ENCODE measurements at regions not wholly inside any gene's neighbourhood (a gene's known extent, or its start where the extent isn't known, plus 50 kb on each side); places are given as distances from the start of the nearest gene placed in this dataset.
"Not testable (repeated sequence)": the region's sequence is repeated elsewhere in the genome, so short reads cannot be mapped to it uniquely, and the experiment has no call there.

DNA sequence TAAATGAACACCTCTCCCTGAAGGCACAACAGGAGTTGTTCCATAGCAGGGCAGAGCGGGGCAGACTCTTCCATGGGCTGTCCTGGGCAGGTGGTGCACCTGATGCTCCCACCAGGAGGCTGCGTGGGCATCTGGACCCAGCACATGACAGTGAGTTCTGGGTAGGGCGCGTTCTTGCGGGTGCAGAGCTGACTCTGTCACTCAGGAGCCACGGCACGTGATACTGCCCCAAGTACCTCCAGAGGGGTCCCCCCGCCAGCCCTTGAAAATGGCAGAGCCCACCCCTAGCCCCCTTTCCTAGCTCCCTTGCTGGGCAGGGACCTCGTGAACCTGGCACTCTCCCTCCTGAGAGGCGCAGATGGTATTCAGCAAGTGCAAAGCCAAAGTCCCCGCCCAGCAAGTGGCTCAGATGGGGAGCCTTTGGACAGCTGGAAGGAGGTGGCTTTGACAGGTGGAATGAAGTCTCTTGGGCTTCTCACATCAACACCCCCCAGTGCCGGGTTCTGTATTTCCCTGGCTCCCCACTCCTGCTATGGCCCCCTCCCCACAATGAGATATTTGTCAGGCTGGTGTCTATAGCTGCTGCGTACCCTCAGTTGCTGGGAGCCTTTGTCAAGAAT is 172.1 kb downstream of the TBC1D2B start:
- no peaks in the 10 kb centered on the region for H3K9me3 ChIP-seq (ENCODE audit: control insufficient read depth in 4 of 4, insufficient read depth in 3 of 4, low read length in 3 of 4)
- H3K27me3 ChIP-seq (ENCODE audit: control insufficient read depth in 3 of 3, insufficient read depth in 3 of 3, low read length in 2 of 3): no peaks in the 10 kb centered on the region
- H3K4me1 ChIP-seq (ENCODE audit: control insufficient read depth in 5 of 5, insufficient read depth in 5 of 5, low read length in 5 of 5): no peaks in the 10 kb centered on the region
- no peak for ATAC-seq (ENCODE audit: insufficient read depth, low FRiP score)
- H3K27ac ChIP-seq (ENCODE audit: low read depth in 1 of 2, low read length in 1 of 2): no peak overlapping the region
- no peak for DNase-seq
- TF ChIP-seq, protein P1, sequence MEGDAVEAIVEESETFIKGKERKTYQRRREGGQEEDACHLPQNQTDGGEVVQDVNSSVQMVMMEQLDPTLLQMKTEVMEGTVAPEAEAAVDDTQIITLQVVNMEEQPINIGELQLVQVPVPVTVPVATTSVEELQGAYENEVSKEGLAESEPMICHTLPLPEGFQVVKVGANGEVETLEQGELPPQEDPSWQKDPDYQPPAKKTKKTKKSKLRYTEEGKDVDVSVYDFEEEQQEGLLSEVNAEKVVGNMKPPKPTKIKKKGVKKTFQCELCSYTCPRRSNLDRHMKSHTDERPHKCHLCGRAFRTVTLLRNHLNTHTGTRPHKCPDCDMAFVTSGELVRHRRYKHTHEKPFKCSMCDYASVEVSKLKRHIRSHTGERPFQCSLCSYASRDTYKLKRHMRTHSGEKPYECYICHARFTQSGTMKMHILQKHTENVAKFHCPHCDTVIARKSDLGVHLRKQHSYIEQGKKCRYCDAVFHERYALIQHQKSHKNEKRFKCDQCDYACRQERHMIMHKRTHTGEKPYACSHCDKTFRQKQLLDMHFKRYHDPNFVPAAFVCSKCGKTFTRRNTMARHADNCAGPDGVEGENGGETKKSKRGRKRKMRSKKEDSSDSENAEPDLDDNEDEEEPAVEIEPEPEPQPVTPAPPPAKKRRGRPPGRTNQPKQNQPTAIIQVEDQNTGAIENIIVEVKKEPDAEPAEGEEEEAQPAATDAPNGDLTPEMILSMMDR (IDR thresholded peaks at IDR 0.05; ENCODE audit: control extremely low read depth, extremely low read depth): no peak
- 83 to 90% methylated on average over 13 of the region's 13 CpGs for WGBS, 2 donors
- no peak overlapping the region for H3K4me3 ChIP-seq
- H3K9ac ChIP-seq (ENCODE audit: insufficient read depth in 1 of 2, low read length in 2 of 2): no peak overlapping the region
- H3K36me3 ChIP-seq (ENCODE audit: control insufficient read depth in 4 of 4, insufficient read depth in 4 of 4, low read length in 4 of 4): no peaks in the 10 kb centered on the region

DNA sequence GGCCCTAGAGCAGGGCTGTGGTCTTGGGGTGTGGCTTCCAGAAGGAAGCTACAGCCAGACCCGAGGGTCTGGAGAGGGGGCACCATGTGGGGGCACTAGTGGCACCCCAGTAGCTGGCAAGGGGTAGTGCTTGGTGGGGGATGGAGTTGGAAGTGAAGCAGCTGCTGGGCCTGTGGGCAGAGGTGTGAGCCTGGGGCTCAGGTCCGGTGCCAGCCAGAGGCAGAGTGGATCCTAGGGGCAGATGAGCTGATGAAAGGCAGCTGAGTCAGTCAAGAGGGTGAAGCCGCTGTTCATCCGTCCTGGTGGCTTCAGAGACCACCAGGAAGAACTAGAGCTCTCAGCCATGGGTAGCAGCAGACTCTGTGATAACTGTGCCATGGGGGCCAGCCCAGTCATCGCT is 172.6 kb downstream of the TBC1D2B start:
- no peak overlapping the region for H3K4me3 ChIP-seq
- ATAC-seq (ENCODE audit: insufficient read depth, low FRiP score): no peak

GRCh38 chr15:77904436-77904821 is 173.1 kb downstream of the TBC1D2B start:
- TF ChIP-seq, protein P1 (IDR thresholded peaks at IDR 0.05; ENCODE audit: control extremely low read depth, extremely low read depth): no peak
- Histone ChIP-seq H3K9me3 (ENCODE audit: control insufficient read depth in 4 of 4, insufficient read depth in 3 of 4, low read length in 3 of 4) (no peaks in the 10 kb centered on the region), H3K4me1 (ENCODE audit: control insufficient read depth in 5 of 5, insufficient read depth in 5 of 5, low read length in 5 of 5) (no peaks in the 10 kb centered on the region), H3K36me3 (ENCODE audit: control insufficient read depth in 4 of 4, insufficient read depth in 4 of 4, low read length in 4 of 4) (no peaks in the 10 kb centered on the region), H3K4me3 (no peak overlapping the region), H3K27ac (ENCODE audit: low read depth in 1 of 2, low read length in 1 of 2) (no peak overlapping the region), H3K9ac (ENCODE audit: insufficient read depth in 1 of 2, low read length in 2 of 2) (no peak overlapping the region), H3K27me3 (ENCODE audit: control insufficient read depth in 3 of 3, insufficient read depth in 3 of 3, low read length in 2 of 3) (no peaks in the 10 kb centered on the region)
- WGBS, 2 donors: 77 to 90% methylated on average over 4 to 5 of the region's 5 CpGs
- DNase-seq (no peak), ATAC-seq (ENCODE audit: insufficient read depth, low FRiP score) (no peak)

More for the DNA sequence above, 172.6 kb downstream of the TBC1D2B start:
- DNase-seq: no peak
- Histone ChIP-seq H3K9me3 (ENCODE audit: control insufficient read depth in 4 of 4, insufficient read depth in 3 of 4, low read length in 3 of 4) (no peaks in the 10 kb centered on the region), H3K4me1 (ENCODE audit: control insufficient read depth in 5 of 5, insufficient read depth in 5 of 5, low read length in 5 of 5) (no peaks in the 10 kb centered on the region), H3K9ac (ENCODE audit: insufficient read depth in 1 of 2, low read length in 2 of 2) (no peak overlapping the region), H3K36me3 (ENCODE audit: control insufficient read depth in 4 of 4, insufficient read depth in 4 of 4, low read length in 4 of 4) (no peaks in the 10 kb centered on the region), H3K27me3 (ENCODE audit: control insufficient read depth in 3 of 3, insufficient read depth in 3 of 3, low read length in 2 of 3) (no peaks in the 10 kb centered on the region), H3K27ac (ENCODE audit: low read depth in 1 of 2, low read length in 1 of 2) (no peak overlapping the region)
- TF ChIP-seq, protein P1 (IDR thresholded peaks at IDR 0.05; ENCODE audit: control extremely low read depth, extremely low read depth): no peak
- 71 to 75% methylated on average over 5 of the region's 5 CpGs for WGBS, 2 donors

GRCh38 chr15:77903761-77904435 is 173.6 kb downstream of the TBC1D2B start:
- not testable (repeated sequence) for H3K36me3 ChIP-seq (ENCODE audit: control insufficient read depth in 4 of 4, insufficient read depth in 4 of 4, low read length in 4 of 4); DNase-seq

More at GRCh38 chr15:77903761-77904435, 173.6 kb downstream of the TBC1D2B start:
- H3K27ac ChIP-seq (ENCODE audit: low read depth in 1 of 2, low read length in 1 of 2); H3K9ac ChIP-seq (ENCODE audit: insufficient read depth in 1 of 2, low read length in 2 of 2); H3K4me1 ChIP-seq (ENCODE audit: control insufficient read depth in 5 of 5, insufficient read depth in 5 of 5, low read length in 5 of 5); H3K9me3 ChIP-seq (ENCODE audit: control insufficient read depth in 4 of 4, insufficient read depth in 3 of 4, low read length in 3 of 4); H3K27me3 ChIP-seq (ENCODE audit: control insufficient read depth in 3 of 3, insufficient read depth in 3 of 3, low read length in 2 of 3); ATAC-seq (ENCODE audit: insufficient read depth, low FRiP score); H3K4me3 ChIP-seq: not testable (repeated sequence)
- 92 to 97% methylated on average over 30 of the region's 30 CpGs for WGBS, 2 donors
